HG02884 (cell line): ENCODE measurements at regions not wholly inside any gene's neighbourhood (a gene's known extent, or its start where the extent isn't known, plus 50 kb on each side); places are given as distances from the start of the nearest gene placed in this dataset.
"Not testable (repeated sequence)": the region's sequence is repeated elsewhere in the genome, so short reads cannot be mapped to it uniquely, and the experiment has no call there.

ENCODE experiments used
- ATAC-seq: cut with Tn5 transposase; IDR thresholded peaks from one replicate; pipeline ENCODE4 v1.9.1; 2021; ENCODE audit warnings: mild to moderate bottlenecking, moderate library complexity; ENCODE audit not compliant: unreplicated experiment

- not testable (repeated sequence) for ATAC-seq
Measured at GRCh38 chr9:66152406-66152805, 415.5 kb downstream of the FOXD4L4 start.

DNA sequence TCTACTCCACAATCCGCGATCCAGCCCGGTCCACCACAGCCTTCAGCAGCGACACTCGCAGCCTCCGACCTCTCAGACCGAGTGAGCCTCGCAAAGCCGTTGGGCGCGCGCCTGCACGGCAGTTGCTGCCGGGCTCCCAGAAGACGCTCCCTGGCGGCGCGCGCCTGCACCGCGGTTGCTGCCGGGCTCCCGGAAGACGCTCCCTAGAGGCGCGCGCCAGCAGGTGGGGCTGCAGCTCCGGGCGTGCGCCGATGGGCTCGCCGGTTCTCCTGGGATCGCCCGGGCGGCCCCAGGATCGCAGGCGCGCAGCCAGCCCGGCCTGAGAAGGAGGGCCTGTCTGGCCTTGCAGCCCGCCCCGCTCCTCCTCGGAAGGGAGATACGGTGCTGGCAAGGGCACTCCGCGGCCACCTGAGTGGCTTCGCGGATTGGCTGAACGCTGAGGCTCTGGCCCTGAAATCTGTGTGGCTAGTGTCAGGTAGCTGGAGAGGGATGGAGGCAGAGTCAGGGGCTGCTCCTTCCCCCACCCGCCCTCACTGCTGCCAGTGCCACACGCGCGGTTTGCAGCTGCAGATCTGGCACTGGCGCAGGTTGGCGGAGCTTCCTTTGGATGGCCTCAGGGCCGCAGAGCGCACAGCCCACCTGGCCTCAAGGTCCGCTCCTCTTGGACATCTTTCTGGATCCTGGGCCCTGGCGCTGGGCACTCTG, 416.2 kb downstream of the FOXD4L4 start:
- peak; percentile 100 for ATAC-seq

DNA sequence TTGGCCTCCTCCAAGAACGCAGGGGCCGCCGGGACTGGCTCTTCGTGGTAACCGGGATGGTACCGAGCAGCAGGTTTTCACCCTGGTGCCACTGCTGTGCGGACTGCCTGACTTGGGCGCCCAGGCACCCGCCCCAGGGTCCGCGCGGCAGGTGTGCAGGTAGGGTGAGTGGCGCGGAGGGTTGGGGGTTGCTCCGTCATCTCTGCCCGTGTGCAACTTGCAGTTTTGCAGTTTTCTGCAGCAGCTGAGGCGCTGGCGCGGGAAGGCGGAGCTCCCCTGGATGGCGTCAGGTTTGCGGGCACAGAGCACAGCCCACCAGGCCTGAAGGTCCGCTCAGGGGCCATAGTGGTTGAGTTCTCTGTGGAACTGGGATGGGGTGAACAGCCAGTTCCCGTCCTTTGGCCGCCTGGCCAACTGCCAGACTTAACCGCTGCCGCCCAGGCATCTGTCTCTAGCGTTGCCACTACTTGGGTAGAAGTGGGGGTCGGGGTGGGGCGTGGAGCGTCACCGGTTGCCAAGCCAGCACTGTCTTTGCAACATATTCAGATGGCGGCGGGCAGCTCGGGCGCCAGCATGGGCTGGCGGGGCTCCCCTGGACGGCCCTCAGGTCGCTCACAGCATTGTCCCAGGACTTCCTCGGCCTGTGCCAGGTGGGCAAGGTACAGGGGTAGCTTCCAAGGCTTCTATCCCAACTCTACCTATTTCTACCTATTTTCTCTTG, 417.2 kb downstream of the FOXD4L4 start:
- ATAC-seq: not testable (repeated sequence)

DNA sequence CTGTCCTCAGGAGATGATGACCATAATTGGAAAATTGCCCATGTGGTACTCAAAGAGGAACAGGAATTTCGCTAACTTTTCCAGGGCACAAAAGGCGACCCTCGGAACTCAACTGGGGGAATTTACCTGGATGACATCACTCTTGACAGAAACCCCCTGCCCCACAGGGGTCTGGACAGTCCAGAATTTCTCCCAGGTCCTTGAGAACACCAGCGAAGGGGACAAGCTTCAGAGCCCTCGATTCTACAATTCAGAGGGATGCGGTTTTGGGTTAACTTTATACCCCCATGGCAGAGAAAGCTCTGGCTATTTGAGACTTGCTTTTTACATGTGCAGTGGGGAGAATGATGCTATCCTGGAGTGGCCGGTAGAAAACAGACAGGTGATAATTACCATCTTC, 445.4 kb downstream of the FOXD4L4 start:
- ATAC-seq: not testable (repeated sequence)

- ATAC-seq: not testable (repeated sequence)
Measured at GRCh38 chr9:66183648-66184047, 446.7 kb downstream of the FOXD4L4 start.

DNA sequence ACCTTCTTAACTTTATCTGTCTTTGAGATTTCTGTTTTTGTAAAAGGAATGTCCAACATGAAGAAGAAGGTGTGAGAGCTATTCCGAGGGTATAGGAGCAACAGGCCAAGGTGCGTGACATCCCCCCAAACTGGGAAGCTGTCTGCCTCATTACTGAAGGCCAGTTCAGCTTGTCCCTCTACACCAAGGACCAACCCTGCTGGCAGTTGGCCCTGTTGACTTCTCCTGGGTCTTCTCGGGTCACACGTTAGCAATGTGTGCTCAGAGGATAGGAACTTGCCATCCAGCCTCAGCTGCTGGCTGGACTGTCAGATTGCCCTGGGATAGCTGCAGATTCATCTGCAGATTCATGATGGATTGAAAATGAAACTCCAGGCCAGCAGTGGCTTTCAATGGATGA, 460.3 kb downstream of the FOXD4L4 start:
- ATAC-seq: not testable (repeated sequence)

DNA sequence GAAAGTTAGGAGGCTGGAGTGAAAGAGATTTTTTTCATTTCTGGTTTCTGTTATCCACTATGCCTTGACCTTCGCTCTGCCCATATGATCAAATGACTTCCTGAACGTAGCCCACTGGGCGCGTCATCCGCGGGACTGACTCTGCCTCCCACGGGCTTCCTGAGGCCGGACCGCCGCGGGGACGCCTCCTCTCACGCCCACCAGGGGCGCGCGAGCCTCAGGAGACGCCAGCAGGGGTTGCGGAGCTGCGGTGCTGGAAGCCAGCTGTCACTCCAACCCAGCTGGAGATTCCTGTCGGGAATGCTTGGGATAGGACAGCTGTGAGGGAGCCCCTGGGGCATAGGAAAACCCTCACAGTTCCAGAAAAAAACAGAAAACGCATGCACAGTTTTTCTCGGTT, 461.5 kb downstream of the FOXD4L4 start:
- not testable (repeated sequence) for ATAC-seq

GRCh38 chr9:66206617-66207016, 469.7 kb downstream of the FOXD4L4 start:
- peak; percentile 73 for ATAC-seq

DNA sequence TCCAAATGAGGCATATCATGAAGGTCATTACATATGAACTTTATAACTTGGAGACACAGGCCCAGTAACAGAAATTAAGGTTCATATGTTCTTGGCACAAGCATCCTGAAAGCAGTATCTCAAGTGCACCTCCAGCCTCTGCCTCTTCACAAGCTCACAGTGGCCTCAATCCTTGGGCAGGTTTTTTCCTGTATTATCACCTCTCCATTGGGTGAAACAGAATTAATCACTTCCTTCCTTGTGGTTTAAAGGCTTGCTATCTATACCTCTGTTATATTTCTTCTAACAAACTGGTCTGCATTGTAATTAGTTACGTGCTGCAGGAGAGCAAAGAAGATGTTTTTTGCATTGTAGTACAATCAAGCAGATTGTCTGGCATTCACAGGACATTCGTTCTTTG, 471.0 kb downstream of the FOXD4L4 start:
- not testable (repeated sequence) for ATAC-seq

DNA sequence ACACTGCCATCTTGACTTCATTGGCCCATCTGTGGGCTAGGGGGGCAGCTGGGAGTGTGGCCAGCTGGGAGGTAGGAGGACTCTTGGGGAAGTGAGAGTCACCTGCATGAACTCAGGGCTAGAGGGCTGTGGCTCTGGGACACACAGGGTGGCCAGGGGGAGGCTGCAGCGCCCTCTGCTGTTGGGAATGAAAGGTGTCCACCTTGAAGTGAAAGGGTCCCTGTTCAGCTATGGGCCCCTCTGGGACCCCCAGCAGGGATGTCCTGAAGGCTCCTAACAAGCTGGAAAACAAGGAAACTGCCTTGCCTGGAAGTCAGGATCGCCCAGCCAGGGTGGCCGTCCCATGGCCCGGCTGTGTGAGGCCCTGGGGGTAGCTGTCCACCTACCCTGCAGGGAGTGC, 507.8 kb downstream of the FOXD4L4 start:
- ATAC-seq: not testable (repeated sequence)

DNA sequence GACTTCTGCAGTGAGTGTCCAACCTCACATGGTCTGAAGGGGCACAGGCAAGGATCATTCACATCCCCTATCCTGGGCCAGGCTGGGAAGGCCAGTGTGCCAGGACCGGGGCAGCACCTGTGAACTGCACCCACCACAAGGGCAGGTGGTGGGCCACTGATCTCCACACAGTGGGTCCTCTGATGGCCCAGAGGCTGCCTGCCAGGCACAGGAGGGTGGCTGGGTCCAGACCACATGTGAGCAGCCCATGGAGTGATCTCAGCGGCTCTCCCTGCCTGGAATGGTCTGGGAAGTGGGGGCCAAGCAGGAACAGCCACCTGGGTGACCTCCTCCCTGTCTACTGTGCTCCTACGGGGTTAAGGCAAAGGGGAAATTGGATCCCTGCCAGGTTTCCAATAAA, 508.5 kb downstream of the FOXD4L4 start:
- ATAC-seq: not testable (repeated sequence)

- ATAC-seq: not testable (repeated sequence)
Measured at GRCh38 chr9:66257581-66257980, 520.6 kb downstream of the FOXD4L4 start.

- not testable (repeated sequence) for ATAC-seq
Measured at GRCh38 chr9:66261576-66261975, 524.6 kb downstream of the FOXD4L4 start.

GRCh38 chr9:66263621-66264020, 526.7 kb downstream of the FOXD4L4 start:
- not testable (repeated sequence) for ATAC-seq

DNA sequence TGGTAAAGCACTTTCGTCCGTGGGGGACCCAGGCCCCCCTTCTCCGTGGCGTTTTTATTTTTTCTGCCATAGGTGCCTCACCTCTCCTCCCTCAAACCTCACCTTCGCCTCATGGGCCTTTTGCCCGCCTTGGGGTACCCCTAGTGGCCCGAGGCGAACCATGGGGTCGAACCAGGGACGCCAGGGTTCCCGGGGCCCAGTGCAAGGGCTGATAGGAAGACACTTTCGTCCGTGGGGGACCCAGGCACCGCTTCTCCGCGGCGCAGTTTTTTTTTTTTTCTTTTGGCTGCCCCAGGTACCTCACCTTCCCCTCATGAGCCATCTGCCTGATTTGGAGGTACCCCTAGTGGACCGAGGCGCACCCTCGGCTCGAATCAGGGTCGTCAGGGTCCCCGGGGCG, 527.8 kb downstream of the FOXD4L4 start:
- ATAC-seq: not testable (repeated sequence)

GRCh38 chr9:66266202-66266601, 529.3 kb downstream of the FOXD4L4 start:
- ATAC-seq: not testable (repeated sequence)

DNA sequence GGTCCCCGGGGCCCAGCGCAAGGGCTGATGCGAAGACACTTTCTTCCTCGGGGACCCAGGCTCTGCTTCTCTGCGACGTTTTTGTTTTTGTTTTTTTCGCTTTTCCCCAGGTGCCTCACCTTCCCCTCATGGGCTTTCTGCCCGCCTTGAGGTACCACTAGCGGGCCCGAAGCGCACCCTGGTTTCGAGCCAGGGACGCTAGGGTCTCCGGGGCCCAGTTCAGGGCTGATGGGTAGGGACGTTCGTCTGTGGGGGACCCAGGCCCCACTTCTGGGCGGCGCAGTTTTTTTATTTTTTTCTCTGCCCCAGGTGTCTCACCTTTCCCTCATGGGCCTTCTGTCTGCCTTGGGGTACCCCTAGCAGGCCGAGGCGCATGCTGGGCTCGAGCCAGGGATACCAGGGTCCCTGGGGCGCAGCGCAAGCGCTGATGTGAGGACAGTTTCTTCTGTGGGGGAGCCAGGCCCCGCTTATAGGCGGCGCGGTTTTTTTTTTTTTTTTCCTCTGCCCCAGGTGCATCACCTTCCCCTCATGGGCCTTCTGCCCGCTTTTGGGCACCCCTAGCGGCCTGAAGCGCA, 530.0 kb downstream of the FOXD4L4 start:
- ATAC-seq: not testable (repeated sequence)

DNA sequence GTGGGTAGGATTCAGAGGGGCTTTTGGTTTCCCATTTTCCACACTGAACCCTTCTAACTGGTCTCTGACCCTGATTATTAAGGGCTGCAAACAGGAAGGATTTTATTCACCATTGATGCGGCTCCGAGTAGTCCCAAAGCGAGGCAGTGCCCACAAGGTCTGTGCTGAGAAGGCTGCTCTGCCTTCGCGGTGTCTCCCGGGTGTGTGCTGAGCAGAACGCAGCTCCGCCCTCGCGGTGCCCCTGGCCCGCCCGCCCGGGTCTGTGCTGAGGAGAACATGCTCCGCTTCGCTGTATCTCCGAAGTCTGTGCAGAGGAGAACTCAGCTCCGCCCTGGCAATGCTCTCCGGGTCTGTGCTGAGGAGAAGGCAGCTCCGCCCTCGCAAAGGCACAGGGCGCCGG, 530.7 kb downstream of the FOXD4L4 start:
- not testable (repeated sequence) for ATAC-seq

GRCh38 chr9:66269024-66269423, 532.1 kb downstream of the FOXD4L4 start:
- not testable (repeated sequence) for ATAC-seq

DNA sequence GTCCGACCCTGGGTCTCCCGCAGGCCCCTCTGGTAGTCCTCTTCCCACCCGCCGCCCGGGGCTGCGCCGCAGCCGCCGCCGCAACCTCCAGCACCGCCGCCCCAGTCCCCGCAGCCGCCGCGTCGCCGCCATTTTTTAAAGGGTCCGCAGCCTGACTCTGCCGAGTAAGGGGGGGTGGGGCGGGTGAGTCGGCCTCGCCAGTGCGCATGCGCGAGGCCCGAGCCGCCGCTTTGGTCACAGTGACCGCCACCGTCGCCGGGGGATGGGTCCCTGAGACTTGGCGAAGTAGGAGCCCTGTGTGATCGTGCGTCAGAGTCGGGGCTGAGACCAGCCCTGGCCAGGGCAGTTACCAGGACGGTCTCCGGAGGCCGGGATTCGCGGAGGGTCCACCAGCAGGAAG, 532.8 kb downstream of the FOXD4L4 start:
- not testable (repeated sequence) for ATAC-seq

GRCh38 chr9:66278809-66279208, 541.9 kb downstream of the FOXD4L4 start:
- ATAC-seq: not testable (repeated sequence)
